ENCODE measurements at regions not wholly inside any gene's neighbourhood (a gene's known extent, or its start where the extent isn't known, plus 50 kb on each side); places are given as distances from the start of the nearest gene placed in this dataset.

GRCh38 chr1:245025525-245025924 is 129.3 kb upstream of the KIF26B start:
- TF ChIP-seq ZFX (IDR thresholded peaks at IDR 0.05; ENCODE audit: borderline replicate concordance) = no peak
- TF ChIP-seq CTCF (IDR thresholded peaks at IDR 0.05) = no peak

GRCh38 chr1:245023222-245023621 is 131.6 kb upstream of the KIF26B start:
- TF ChIP-seq CTCF (IDR thresholded peaks at IDR 0.05) (no peak), ZFX (IDR thresholded peaks at IDR 0.05; ENCODE audit: borderline replicate concordance) (no peak)
- no peak overlapping the region for H3K27ac ChIP-seq

More at GRCh38 chr1:245025525-245025924, 129.3 kb upstream of the KIF26B start:
- no peak overlapping the region for H3K27ac ChIP-seq

DNA sequence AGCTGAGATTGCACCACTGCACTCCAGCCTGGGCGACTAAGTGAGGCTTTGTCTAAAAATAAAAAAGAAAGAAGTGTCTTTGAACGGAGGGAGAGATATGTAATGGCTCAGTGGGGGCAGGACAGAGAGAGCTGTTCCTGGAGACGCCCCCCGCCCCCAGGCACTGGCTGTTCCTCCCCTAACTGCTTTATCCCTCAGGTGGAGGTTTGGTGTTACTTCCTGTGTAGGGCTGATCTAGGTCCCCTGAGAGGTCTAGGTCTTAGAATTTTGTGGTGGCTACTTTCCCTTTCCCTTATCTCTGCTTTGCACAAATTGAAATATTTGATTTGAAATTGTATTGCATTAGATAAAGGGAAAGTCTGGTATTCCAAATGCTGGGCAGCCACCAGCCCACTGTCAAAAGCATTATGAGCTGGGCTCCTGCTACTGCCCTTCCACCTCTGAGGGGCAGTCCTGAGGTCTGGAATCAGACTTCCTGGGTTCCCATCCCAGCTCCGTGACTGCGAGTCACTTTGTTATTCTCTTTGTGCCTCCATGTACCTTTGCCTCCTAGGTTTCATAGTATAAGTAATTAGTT is 134.8 kb upstream of the KIF26B start:
- no peak for TF ChIP-seq ZFX (IDR thresholded peaks at IDR 0.05; ENCODE audit: borderline replicate concordance)
- no peak overlapping the region for H3K27ac ChIP-seq

- H3K27ac ChIP-seq = peak overlapping the region; percentile 36
- TF ChIP-seq ZFX (IDR thresholded peaks at IDR 0.05; ENCODE audit: borderline replicate concordance) (no peak), CTCF (IDR thresholded peaks at IDR 0.05) (no peak)
These were observed 138.1 kb upstream of the KIF26B start for GRCh38 chr1:245016700-245017099.

- no peak overlapping the region for H3K27ac ChIP-seq
- TF ChIP-seq CTCF (IDR thresholded peaks at IDR 0.05) (no peak), ZFX (IDR thresholded peaks at IDR 0.05; ENCODE audit: borderline replicate concordance) (no peak)
These were observed 139.8 kb upstream of the KIF26B start for GRCh38 chr1:245015031-245015430.

- no peak overlapping the region for H3K27ac ChIP-seq
- TF ChIP-seq CTCF (IDR thresholded peaks at IDR 0.05) (no peak), ZFX (IDR thresholded peaks at IDR 0.05; ENCODE audit: borderline replicate concordance) (no peak)
These were observed 140.3 kb upstream of the KIF26B start for GRCh38 chr1:245014247-245015029.

- TF ChIP-seq ZFX (IDR thresholded peaks at IDR 0.05; ENCODE audit: borderline replicate concordance) = no peak
- no peak for TF ChIP-seq CTCF (IDR thresholded peaks at IDR 0.05)
- H3K27ac ChIP-seq = no peak overlapping the region
These were observed 144.7 kb upstream of the KIF26B start for GRCh38 chr1:245010018-245010614.
